Inflammatory macrophage treated with lipopolysaccharide for 1 hour (primary cell): ENCODE measurements at regions not wholly inside any gene's neighbourhood (a gene's known extent, or its start where the extent isn't known, plus 50 kb on each side); places are given as distances from the start of the nearest gene placed in this dataset.

Source experiments
- DNase-seq, 2 donors: peaks; one replicate each; pipeline ENCODE4 v3.0.0-alpha.2; 2020 to 2022

GRCh38 chr20:4069751-4070150 is 54.4 kb upstream of the RNF24 start:
- DNase-seq, result no peak

GRCh38 chr20:4068708-4069107 is 53.4 kb upstream of the RNF24 start:
- DNase-seq, result no peak

- peak; percentile 50 to 76 for DNase-seq
Observed at GRCh38 chr20:4067600-4068261, 52.4 kb upstream of the RNF24 start.

- DNase-seq, result no peak
Observed at GRCh38 chr20:4066551-4066950, 51.2 kb upstream of the RNF24 start.

- no peak for DNase-seq
Observed at GRCh38 chr20:4065391-4065844, 50.1 kb upstream of the RNF24 start.
